DOHH2 (cell line): ENCODE measurements at regions not wholly inside any gene's neighbourhood (a gene's known extent, or its start where the extent isn't known, plus 50 kb on each side); places are given as distances from the start of the nearest gene placed in this dataset.

Source experiments
- H3F3A ChIP-seq: fragments of 200-600 bp; sonication (generic), shearing (Covaris generic); 2 replicates; pipeline ENCODE4 v1.6.0; 2016; ENCODE audit warnings: antibody characterized with exemption, mild to moderate bottlenecking; ENCODE audit not compliant: control insufficient read depth, insufficient read depth
- H3K27ac ChIP-seq: fragments of 200-600 bp; sonication (generic); 2 replicates; pipeline ENCODE4 v1.5.1; 2014; ENCODE audit warnings: low read depth, mild to moderate bottlenecking, low read length, moderate library complexity
- H3K27me3 ChIP-seq: fragments of 200-600 bp; sonication (generic); 2 replicates; pipeline ENCODE4 v1.6.1; 2014; ENCODE audit warnings: mild to moderate bottlenecking, low read length, mixed read lengths; ENCODE audit not compliant: control insufficient read depth
- H3K36me3 ChIP-seq: fragments of 200-600 bp; sonication (generic); 2 replicates; pipeline ENCODE4 v1.6.1; 2014; ENCODE audit warnings: mild to moderate bottlenecking, low read length, moderate library complexity, mixed read lengths; ENCODE audit not compliant: control insufficient read depth
- H3K4me1 ChIP-seq: fragments of 200-600 bp; sonication (generic); 2 replicates; pipeline ENCODE4 v1.6.1; 2014; ENCODE audit warnings: mild to moderate bottlenecking, low read length, mixed read lengths; ENCODE audit not compliant: control insufficient read depth
- H3K4me2 ChIP-seq: fragments of 200-600 bp; sonication (generic); 2 replicates; pipeline ENCODE4 v1.6.0; 2014; ENCODE audit warnings: mild to moderate bottlenecking, low read length, moderate library complexity
- H3K4me3 ChIP-seq: fragments of 200-600 bp; sonication (generic); 2 replicates; pipeline ENCODE4 v1.5.1; 2014; ENCODE audit warnings: mild to moderate bottlenecking, low read length, mixed read lengths
- H3K79me2 ChIP-seq: fragments of 200-600 bp; sonication (generic); 2 replicates; pipeline ENCODE4 v1.6.1; 2014; ENCODE audit warnings: mild to moderate bottlenecking, low read length, mixed read lengths; ENCODE audit not compliant: control insufficient read depth
- H3K9me2 ChIP-seq: fragments of 200-600 bp; sonication (generic); replicated peaks from 2 replicates; pipeline ENCODE4 v1.6.1; 2014; ENCODE audit warnings: mild to moderate bottlenecking, low read length, mixed read lengths; ENCODE audit not compliant: control insufficient read depth
- H3K9me3 ChIP-seq: fragments of 200-600 bp; sonication (generic); 2 replicates; pipeline ENCODE4 v1.6.1; 2014; ENCODE audit warnings: antibody characterized with exemption, low read length, mixed read lengths; ENCODE audit not compliant: control insufficient read depth, insufficient read depth
- H4K20me1 ChIP-seq: fragments of 200-600 bp; sonication (generic); 2 replicates; pipeline ENCODE4 v1.6.0; 2014; ENCODE audit warnings: low read depth, mild to moderate bottlenecking, antibody characterized with exemption, low read length, moderate library complexity; ENCODE audit not compliant: control insufficient read depth, insufficient read depth
- CTCF ChIP-seq: fragments of 200-600 bp; sonication (generic); IDR thresholded peaks from one replicate; pipeline ENCODE4 v1.5.1; 2014; ENCODE audit warnings: antibody characterized with exemption, mild to moderate bottlenecking, low read depth, low read length; ENCODE audit not compliant: poor library complexity, severe bottlenecking
- EZH2phosphoT487 ChIP-seq: fragments of 200-600 bp; sonication (generic); IDR thresholded peaks from 2 replicates; pipeline ENCODE4 v1.6.1; 2017; ENCODE audit warnings: borderline replicate concordance, mild to moderate bottlenecking, antibody characterized with exemption, low read length, moderate library complexity, mixed read lengths

- H3K4me2 ChIP-seq = no peak overlapping the region
- no peaks in the 10 kb centered on the region for H3K9me3 ChIP-seq
- H3K27me3 ChIP-seq = no peaks in the 10 kb centered on the region
- H4K20me1 ChIP-seq = no peaks in the 10 kb centered on the region
- H3F3A ChIP-seq = no peaks in the 10 kb centered on the region
- no peaks in the 10 kb centered on the region for H3K4me1 ChIP-seq
- H3K9me2 ChIP-seq = no peaks in the 10 kb centered on the region
- H3K27ac ChIP-seq = no peak overlapping the region
- H3K79me2 ChIP-seq = no peaks in the 10 kb centered on the region
- no peak overlapping the region for H3K4me3 ChIP-seq
- no peaks in the 10 kb centered on the region for H3K36me3 ChIP-seq
- no peak for TF ChIP-seq CTCF
These were observed 98.2 kb upstream of the ZNF32 start for GRCh38 chr10:43746906-43747305.

GRCh38 chr10:43739161-43739560 lies 90.5 kb upstream of the ZNF32 start:
- Histone ChIP-seq H3K4me1 (no peaks in the 10 kb centered on the region), H3K27me3 (0 out of 2 replicates have a peak, but pooled peaks cover 2% of the 10 kb centered on the region), H3K4me2 (no peak overlapping the region), H3K79me2 (no peaks in the 10 kb centered on the region), H4K20me1 (no peaks in the 10 kb centered on the region), H3K27ac (no peak overlapping the region), H3K9me3 (no peaks in the 10 kb centered on the region), H3K36me3 (no peaks in the 10 kb centered on the region), H3K9me2 (no peaks in the 10 kb centered on the region), H3K4me3 (no peak overlapping the region), H3F3A (no peaks in the 10 kb centered on the region)
- TF ChIP-seq EZH2phosphoT487 = no peak
- TF ChIP-seq CTCF = no peak

GRCh38 chr10:43737003-43737402 lies 88.3 kb upstream of the ZNF32 start:
- Histone ChIP-seq H3K4me3 (no peak overlapping the region), H3K36me3 (no peaks in the 10 kb centered on the region), H3K27me3 (0 out of 2 replicates have a peak, but pooled peaks cover 2% of the 10 kb centered on the region), H3K9me3 (no peaks in the 10 kb centered on the region), H3K27ac (no peak overlapping the region), H3K4me2 (no peak overlapping the region), H3K9me2 (no peaks in the 10 kb centered on the region), H3F3A (no peaks in the 10 kb centered on the region), H4K20me1 (no peaks in the 10 kb centered on the region), H3K4me1 (no peaks in the 10 kb centered on the region), H3K79me2 (no peaks in the 10 kb centered on the region)
- TF ChIP-seq CTCF (no peak), EZH2phosphoT487 (no peak)

GRCh38 chr10:43735907-43736306 lies 87.2 kb upstream of the ZNF32 start:
- no peak for TF ChIP-seq EZH2phosphoT487
- no peak for TF ChIP-seq CTCF
- no peaks in the 10 kb centered on the region for H3K4me1 ChIP-seq
- H3K4me2 ChIP-seq = no peak overlapping the region
- 0 out of 2 replicates have a peak, but pooled peaks cover 2% of the 10 kb centered on the region for H3K27me3 ChIP-seq
- no peaks in the 10 kb centered on the region for H3F3A ChIP-seq
- H3K36me3 ChIP-seq = no peaks in the 10 kb centered on the region
- H3K79me2 ChIP-seq = no peaks in the 10 kb centered on the region
- H3K4me3 ChIP-seq = no peak overlapping the region
- no peaks in the 10 kb centered on the region for H3K9me3 ChIP-seq
- no peaks in the 10 kb centered on the region for H3K9me2 ChIP-seq
- no peaks in the 10 kb centered on the region for H4K20me1 ChIP-seq
- no peak overlapping the region for H3K27ac ChIP-seq
